Fibroblast of lung (primary cell): ENCODE measurements at regions not wholly inside any gene's neighbourhood (a gene's known extent, or its start where the extent isn't known, plus 50 kb on each side); places are given as distances from the start of the nearest gene placed in this dataset.

Experiments
- CTCF ChIP-seq, 2 donors: IDR thresholded peaks in 1 of 2; conservative IDR thresholded peaks in 1 of 2; 1 replicate in 1 of 2; 2 replicates in 1 of 2; pipeline ENCODE4 v1.5.1; 2011 to 2012; ENCODE audit warnings: low read length in 2 of 2, control low read depth in 1 of 2, inconsistent platforms in 1 of 2, low read depth in 1 of 2, mild to moderate bottlenecking in 1 of 2
- EZH2 ChIP-seq: IDR thresholded peaks from 2 replicates; pipeline ENCODE4 v1.5.1; 2012; ENCODE audit warnings: low read length, control low read depth, mild to moderate bottlenecking; ENCODE audit errors: missing control alignments

- TF ChIP-seq CTCF (conservative IDR thresholded peaks at IDR 0.05 in 1 of 2, IDR thresholded peaks at IDR 0.05 in 1 of 2; ENCODE audit: low read depth in 1 of 2, low read length in 2 of 2) (no peak), EZH2 (no peak)
Measured at GRCh38 chr2:71938659-71939587, 208.7 kb downstream of the CYP26B1 start.
